ENCODE measurements at regions not wholly inside any gene's neighbourhood (a gene's known extent, or its start where the extent isn't known, plus 50 kb on each side); places are given as distances from the start of the nearest gene placed in this dataset.

GRCh38 chr2:226489775-226490541 is 309.7 kb downstream of the IRS1 start:
- Histone ChIP-seq H3K36me3 (ENCODE audit: control insufficient read depth, insufficient read depth, low read length) (no peaks in the 10 kb centered on the region), H3K27me3 (replicated peaks; ENCODE audit: control insufficient read depth, insufficient read depth, low read length) (no peaks in the 10 kb centered on the region), H3K4me3 (replicated peaks; ENCODE audit: low read depth, low read length) (no peak overlapping the region)
- TF ChIP-seq, protein P1, sequence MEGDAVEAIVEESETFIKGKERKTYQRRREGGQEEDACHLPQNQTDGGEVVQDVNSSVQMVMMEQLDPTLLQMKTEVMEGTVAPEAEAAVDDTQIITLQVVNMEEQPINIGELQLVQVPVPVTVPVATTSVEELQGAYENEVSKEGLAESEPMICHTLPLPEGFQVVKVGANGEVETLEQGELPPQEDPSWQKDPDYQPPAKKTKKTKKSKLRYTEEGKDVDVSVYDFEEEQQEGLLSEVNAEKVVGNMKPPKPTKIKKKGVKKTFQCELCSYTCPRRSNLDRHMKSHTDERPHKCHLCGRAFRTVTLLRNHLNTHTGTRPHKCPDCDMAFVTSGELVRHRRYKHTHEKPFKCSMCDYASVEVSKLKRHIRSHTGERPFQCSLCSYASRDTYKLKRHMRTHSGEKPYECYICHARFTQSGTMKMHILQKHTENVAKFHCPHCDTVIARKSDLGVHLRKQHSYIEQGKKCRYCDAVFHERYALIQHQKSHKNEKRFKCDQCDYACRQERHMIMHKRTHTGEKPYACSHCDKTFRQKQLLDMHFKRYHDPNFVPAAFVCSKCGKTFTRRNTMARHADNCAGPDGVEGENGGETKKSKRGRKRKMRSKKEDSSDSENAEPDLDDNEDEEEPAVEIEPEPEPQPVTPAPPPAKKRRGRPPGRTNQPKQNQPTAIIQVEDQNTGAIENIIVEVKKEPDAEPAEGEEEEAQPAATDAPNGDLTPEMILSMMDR (IDR thresholded peaks at IDR 0.05; ENCODE audit: insufficient read depth, low read length, poor library complexity, severe bottlenecking) = no peak
- DNase-seq (ENCODE audit: extremely low read depth, insufficient read length) = peak; percentile 30

DNA sequence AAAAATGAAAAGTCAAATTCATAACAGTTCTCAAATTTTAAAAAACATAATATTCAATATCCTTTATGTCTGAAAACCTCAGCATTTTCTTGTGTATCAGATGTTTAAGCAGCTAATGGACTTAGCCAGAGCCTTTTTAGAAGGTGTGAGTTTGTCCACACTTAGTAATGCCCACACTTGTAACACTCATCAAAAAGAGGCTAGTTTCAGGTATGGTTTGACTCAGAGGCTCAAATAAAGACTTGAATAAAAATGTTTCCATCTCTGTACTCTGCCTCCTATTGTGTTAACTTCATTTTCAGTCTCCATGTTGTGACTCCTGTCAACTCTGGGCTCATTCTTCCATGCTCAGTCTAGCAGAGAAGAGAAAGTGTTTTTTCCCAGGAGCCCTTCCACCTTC is 311.6 kb downstream of the IRS1 start:
- TF ChIP-seq, protein P1 (IDR thresholded peaks at IDR 0.05; ENCODE audit: insufficient read depth, low read length, poor library complexity, severe bottlenecking) = no peak
- no peaks in the 10 kb centered on the region for H3K36me3 ChIP-seq (ENCODE audit: control insufficient read depth, insufficient read depth, low read length)
- DNase-seq (ENCODE audit: extremely low read depth, insufficient read length) = peak; percentile 15
- H3K27me3 ChIP-seq (replicated peaks; ENCODE audit: control insufficient read depth, insufficient read depth, low read length) = no peaks in the 10 kb centered on the region; the same call in 1 of the 2 replicates
- H3K4me3 ChIP-seq (replicated peaks; ENCODE audit: low read depth, low read length) = no peak overlapping the region

GRCh38 chr2:226487573-226487972 is 312.0 kb downstream of the IRS1 start:
- TF ChIP-seq, protein P1 (IDR thresholded peaks at IDR 0.05; ENCODE audit: insufficient read depth, low read length, poor library complexity, severe bottlenecking) = no peak
- Histone ChIP-seq H3K27me3 (replicated peaks; ENCODE audit: control insufficient read depth, insufficient read depth, low read length) (no peaks in the 10 kb centered on the region; the same call in 1 of the 2 replicates), H3K4me3 (replicated peaks; ENCODE audit: low read depth, low read length) (no peak overlapping the region), H3K36me3 (ENCODE audit: control insufficient read depth, insufficient read depth, low read length) (no peaks in the 10 kb centered on the region)
- DNase-seq (ENCODE audit: extremely low read depth, insufficient read length) = no peak

- Histone ChIP-seq H3K4me3 (replicated peaks; ENCODE audit: low read depth, low read length) (no peak overlapping the region), H3K27me3 (replicated peaks; ENCODE audit: control insufficient read depth, insufficient read depth, low read length) (no peaks in the 10 kb centered on the region; the same call in 1 of the 2 replicates), H3K36me3 (ENCODE audit: control insufficient read depth, insufficient read depth, low read length) (no peaks in the 10 kb centered on the region)
- TF ChIP-seq, protein P1 (IDR thresholded peaks at IDR 0.05; ENCODE audit: insufficient read depth, low read length, poor library complexity, severe bottlenecking) = no peak
- no peak for DNase-seq (ENCODE audit: extremely low read depth, insufficient read length)
Measured at GRCh38 chr2:226483745-226484619, 315.6 kb downstream of the IRS1 start.

DNA sequence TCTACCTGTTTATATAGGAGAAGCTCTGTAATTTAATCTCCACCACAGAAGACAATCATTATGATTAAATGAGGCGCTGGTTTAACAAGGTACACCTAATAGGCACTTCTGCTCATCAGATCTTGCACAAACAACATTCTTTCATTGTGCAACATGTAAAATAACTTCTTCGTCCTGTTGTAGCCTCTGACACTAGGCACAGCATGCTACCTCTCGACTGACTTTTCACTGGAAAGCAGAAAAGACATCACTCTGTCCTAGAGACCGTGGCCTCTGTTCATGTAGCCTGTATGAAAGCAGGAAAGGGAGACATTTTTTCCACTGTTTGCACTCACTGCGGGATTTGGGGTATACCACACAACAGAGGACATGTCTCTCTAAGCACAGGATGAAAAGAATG is 316.5 kb downstream of the IRS1 start:
- no peaks in the 10 kb centered on the region; the same call in 1 of the 2 replicates for H3K27me3 ChIP-seq (replicated peaks; ENCODE audit: control insufficient read depth, insufficient read depth, low read length)
- TF ChIP-seq, protein P1 (IDR thresholded peaks at IDR 0.05; ENCODE audit: insufficient read depth, low read length, poor library complexity, severe bottlenecking) = no peak
- no peak for DNase-seq (ENCODE audit: extremely low read depth, insufficient read length)
- H3K36me3 ChIP-seq (ENCODE audit: control insufficient read depth, insufficient read depth, low read length) = no peaks in the 10 kb centered on the region
- H3K4me3 ChIP-seq (replicated peaks; ENCODE audit: low read depth, low read length) = no peak overlapping the region

All from GM06990 (cell line).